Adrenal gland (tissue), 9 donors: ENCODE measurements at regions not wholly inside any gene's neighbourhood (a gene's known extent, or its start where the extent isn't known, plus 50 kb on each side); places are given as distances from the start of the nearest gene placed in this dataset.

Source experiments
- DNase-seq, 7 donors: peaks; one replicate each; pipeline ENCODE4 v3.0.0-alpha.2; 2019 to 2020
- H3K27ac ChIP-seq, 5 donors: fragments of 200-600 bp; sonication (generic) in 4 of 5; 1 replicate in 3 of 5; 2 replicates in 2 of 5; pipeline versions ENCODE4 v1.5.1 to v1.8.0; 2016 to 2020; ENCODE audit warnings: mild to moderate bottlenecking in 1 of 5
- H3K27me3 ChIP-seq: fragments of 200-600 bp; 2 replicates; pipeline ENCODE4 v1.8.0; 2021
- H3K36me3 ChIP-seq, 2 donors: fragments of 200-600 bp; replicated peaks in 1 of 2; 1 replicate in 1 of 2; 2 replicates in 1 of 2; pipeline versions ENCODE4 v1.5.1 to v1.8.0; 2018 to 2022
- H3K4me1 ChIP-seq, 2 donors: fragments of 200-600 bp; replicated peaks in 1 of 2; 1 replicate in 1 of 2; 2 replicates in 1 of 2; pipeline versions ENCODE4 v1.5.1 to v1.8.0; 2018 to 2021
- H3K4me3 ChIP-seq, 4 donors: fragments of 200-600 bp; sonication (generic) in 3 of 4; one replicate each; pipeline ENCODE4 v1.5.1; 2016 to 2018
- H3K9me3 ChIP-seq, 3 donors: fragments of 200-600 bp; sonication (generic) in 1 of 3; replicated peaks in 1 of 3; 1 replicate in 2 of 3; 2 replicates in 1 of 3; pipeline versions ENCODE4 v1.5.1 to v1.8.0; 2016 to 2021
- POLR2A ChIP-seq, 2 donors: fragments of 450-650 bp; IDR thresholded peaks; one replicate each; pipeline ENCODE4 v1.6.1; 2017; ENCODE audit warnings: antibody characterized with exemption in 2 of 2, mild to moderate bottlenecking in 2 of 2, moderate library complexity in 1 of 2
- WGBS, 4 donors: extraction: QIAGEN DNeasy Blood & Tissue Kit in 2 of 4; methylation state at CpG; one replicate each; pipeline versions ENCODE4 v1.1.5 to v1.1.7; 2013 to 2017; 5-methylcytosine and 5-hydroxymethylcytosine counted together
- intact Hi-C, 2 donors: fragments of 100-400 bp; cut with DNase I; formaldehyde crosslinking; loops; one replicate each; pipeline versions ENCODE4 v1.14.1 to v1.15.0; 2022 to 2023
- TF ChIP-seq, protein P1 (sequence below), 6 experiments: fragments of 450-650 bp in 4 of 6; fragments of 200-600 bp in 2 of 6; sonication (generic) in 1 of 6; IDR thresholded peaks; 1 replicate in 5 of 6; 2 replicates in 1 of 6; pipeline versions ENCODE4 v1.5.1 to v1.8.0; 2016 to 2021; ENCODE audit warnings: antibody characterized with exemption in 6 of 6, mild to moderate bottlenecking in 2 of 6, moderate library complexity in 1 of 6
- donor health status: healthy with polysubstance abuse.
- donor health status: Bipolar disorder and iron deficiency.
- donor health status: DM: yes; HTN: yes; CAD: no.
- donor health status: DM: no; HTN: no; CAD: no.
- donor health status: DM: no; HTN: no; CAD: no.

DNA sequence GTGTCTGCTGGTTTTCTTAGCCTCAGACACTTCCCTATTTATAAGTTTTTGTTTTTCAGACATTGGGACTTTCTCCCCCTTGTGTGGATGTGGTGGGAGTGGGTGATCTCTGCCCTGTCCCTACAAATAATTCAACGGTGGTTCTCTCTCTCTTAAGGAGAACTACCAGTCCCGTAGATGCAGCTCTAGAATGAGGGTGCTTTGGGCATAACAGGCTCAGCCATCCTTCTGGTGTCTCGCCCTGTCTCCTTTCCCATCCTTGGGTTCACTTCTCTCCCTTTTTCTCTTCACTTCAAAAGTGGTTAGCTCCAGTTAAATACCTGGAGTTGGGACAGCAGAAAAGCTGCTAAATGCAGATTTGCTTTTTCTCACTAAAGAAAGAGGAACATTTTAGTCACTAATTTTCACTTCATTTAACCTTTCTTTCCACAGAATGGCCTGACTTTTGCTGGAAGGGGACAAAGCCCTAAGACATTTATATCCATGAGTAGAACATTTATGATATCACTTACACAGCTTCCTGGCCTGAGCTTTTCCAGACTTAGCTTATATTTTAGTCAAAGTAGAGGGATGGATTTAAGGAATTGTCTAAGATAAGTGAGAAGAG is 121.2 kb upstream of the CXCR4 start:
- H3K9me3 ChIP-seq = no peaks in the 10 kb centered on the region
- peak overlapping the region; percentile 3 to 89 (median 68) for H3K27ac ChIP-seq
- no peaks in the 10 kb centered on the region for H3K36me3 ChIP-seq
- intact Hi-C loops = no loop called here
- no peak overlapping the region for H3K4me3 ChIP-seq
- DNase-seq = no peak
- 50 to 84% (median 61%) methylated on average over 3 of the region's 3 CpGs for WGBS, 4 donors
- H3K27me3 ChIP-seq = no peaks in the 10 kb centered on the region
- TF ChIP-seq POLR2A (IDR thresholded peaks at IDR 0.05) = no peak
- TF ChIP-seq, protein P1, sequence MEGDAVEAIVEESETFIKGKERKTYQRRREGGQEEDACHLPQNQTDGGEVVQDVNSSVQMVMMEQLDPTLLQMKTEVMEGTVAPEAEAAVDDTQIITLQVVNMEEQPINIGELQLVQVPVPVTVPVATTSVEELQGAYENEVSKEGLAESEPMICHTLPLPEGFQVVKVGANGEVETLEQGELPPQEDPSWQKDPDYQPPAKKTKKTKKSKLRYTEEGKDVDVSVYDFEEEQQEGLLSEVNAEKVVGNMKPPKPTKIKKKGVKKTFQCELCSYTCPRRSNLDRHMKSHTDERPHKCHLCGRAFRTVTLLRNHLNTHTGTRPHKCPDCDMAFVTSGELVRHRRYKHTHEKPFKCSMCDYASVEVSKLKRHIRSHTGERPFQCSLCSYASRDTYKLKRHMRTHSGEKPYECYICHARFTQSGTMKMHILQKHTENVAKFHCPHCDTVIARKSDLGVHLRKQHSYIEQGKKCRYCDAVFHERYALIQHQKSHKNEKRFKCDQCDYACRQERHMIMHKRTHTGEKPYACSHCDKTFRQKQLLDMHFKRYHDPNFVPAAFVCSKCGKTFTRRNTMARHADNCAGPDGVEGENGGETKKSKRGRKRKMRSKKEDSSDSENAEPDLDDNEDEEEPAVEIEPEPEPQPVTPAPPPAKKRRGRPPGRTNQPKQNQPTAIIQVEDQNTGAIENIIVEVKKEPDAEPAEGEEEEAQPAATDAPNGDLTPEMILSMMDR (IDR thresholded peaks at IDR 0.05) = no peak
- H3K4me1 ChIP-seq = peaks cover 18 to 44% of the 10 kb centered on the region in 2 donors

DNA sequence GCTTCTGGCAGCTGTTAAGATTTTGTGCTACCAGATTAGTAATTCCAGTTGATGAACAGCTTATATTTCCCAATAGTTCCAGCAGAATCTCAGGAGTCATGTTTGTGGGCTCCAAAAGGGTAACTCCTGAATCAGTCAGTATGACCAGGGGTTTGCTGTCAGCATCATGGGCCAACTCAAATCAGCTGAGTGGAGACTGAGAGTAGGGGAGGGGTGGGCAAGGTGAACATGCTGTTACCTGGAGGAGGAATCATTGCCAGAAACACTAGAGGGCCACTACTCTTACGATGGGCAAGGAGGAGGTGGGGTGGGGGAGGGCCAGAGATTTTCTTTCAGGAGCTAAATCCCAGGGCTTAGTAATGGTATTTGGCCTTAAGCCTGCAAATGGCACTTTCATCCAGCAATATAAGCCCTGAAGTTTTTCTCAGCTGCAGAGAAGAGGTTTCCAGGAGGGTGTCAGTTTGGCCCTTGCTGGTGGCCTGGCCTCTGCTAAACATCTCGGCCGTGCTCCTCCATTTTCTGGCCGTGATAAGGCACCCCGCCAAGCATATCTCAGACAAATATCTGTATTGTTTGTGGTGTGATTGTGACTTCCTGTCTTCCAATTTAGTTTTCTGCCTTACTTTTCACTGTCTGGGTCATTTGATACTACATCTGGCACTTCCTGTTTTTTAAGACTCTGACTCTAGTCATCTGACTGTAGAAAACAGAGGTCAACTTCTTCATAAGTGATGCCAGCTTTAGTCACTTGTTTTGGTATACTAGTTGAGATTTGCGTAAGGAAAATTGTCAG is 120.5 kb upstream of the CXCR4 start:
- WGBS, 4 donors = 44 to 63% (median 45%) methylated on average over 4 to 6 of the region's 6 CpGs
- Histone ChIP-seq H3K9me3 (no peaks in the 10 kb centered on the region), H3K36me3 (no peaks in the 10 kb centered on the region), H3K4me3 (no peak overlapping the region), H3K4me1 (peaks cover 13 to 38% of the 10 kb centered on the region in 2 donors), H3K27me3 (no peaks in the 10 kb centered on the region), H3K27ac (peak overlapping the region; percentile 3 to 89 (median 68))
- peak in 2 of 7 donors; percentile 42 to 47 for DNase-seq
- intact Hi-C loops = no loop called here
- TF ChIP-seq, protein P1 (IDR thresholded peaks at IDR 0.05) = no peak
- no peak for TF ChIP-seq POLR2A (IDR thresholded peaks at IDR 0.05)

DNA sequence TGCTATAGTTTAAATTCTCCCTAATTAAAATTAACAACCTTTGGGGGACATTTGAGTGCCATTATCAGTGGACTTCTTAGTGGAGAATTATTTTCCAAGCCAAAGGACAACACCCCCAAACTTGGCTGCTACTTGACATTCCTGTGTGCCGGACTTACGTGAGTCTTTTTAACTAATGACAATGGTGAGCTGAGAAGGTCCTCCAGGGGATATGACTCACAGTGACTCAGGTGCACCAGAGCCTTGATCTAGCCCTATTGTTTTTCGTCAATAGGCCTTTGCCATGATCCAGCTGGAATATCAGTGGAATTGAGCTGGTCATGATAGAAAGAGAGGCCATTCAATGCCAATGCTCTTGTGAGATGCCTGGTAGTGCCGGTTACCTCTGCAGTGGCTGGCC is 118.1 kb upstream of the CXCR4 start:
- H3K4me3 ChIP-seq = no peak overlapping the region
- H3K27me3 ChIP-seq = no peaks in the 10 kb centered on the region
- 18 to 38% (median 34%) methylated on average over 3 to 4 of the region's 4 CpGs for WGBS, 4 donors
- no peaks in the 10 kb centered on the region for H3K9me3 ChIP-seq
- no peaks in the 10 kb centered on the region for H3K36me3 ChIP-seq
- peaks cover 18 to 45% of the 10 kb centered on the region in 2 donors for H3K4me1 ChIP-seq
- H3K27ac ChIP-seq = peak overlapping the region in 4 of 5 donors; percentile 6 to 79 (median 58)
- TF ChIP-seq POLR2A (IDR thresholded peaks at IDR 0.05) = no peak
- TF ChIP-seq, protein P1 (IDR thresholded peaks at IDR 0.05) = no peak
- intact Hi-C loops = no loop called here
- DNase-seq = peak; percentile 48 to 77 (median 68)

DNA sequence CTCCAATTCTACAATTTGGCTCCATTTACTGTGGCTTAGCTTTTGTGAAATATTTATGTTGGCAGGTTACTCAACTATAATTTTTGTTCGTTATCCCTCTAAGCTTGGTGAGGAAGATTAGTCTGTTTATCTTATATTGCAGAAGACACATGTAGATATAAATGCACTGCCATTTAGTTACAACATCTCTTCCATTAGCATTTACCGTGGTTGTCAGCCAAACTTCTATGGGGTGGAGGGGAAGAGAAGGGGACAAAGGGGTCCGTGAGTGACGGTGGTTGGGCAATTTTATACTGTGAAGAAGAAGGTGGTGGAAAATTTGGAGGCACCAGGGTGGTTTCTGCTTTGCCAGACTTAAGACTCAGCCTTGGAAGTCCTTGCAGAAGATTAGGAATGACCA is 117.6 kb upstream of the CXCR4 start:
- H3K27me3 ChIP-seq = no peaks in the 10 kb centered on the region
- H3K4me3 ChIP-seq = no peak overlapping the region
- no peak for DNase-seq
- no peak for TF ChIP-seq POLR2A (IDR thresholded peaks at IDR 0.05)
- TF ChIP-seq, protein P1 (IDR thresholded peaks at IDR 0.05) = no peak
- H3K4me1 ChIP-seq = peaks cover 18 to 45% of the 10 kb centered on the region in 2 donors
- WGBS, 4 donors = 46 to 58% (median 52%) methylated on average over 4 of the region's 4 CpGs
- H3K36me3 ChIP-seq = no peaks in the 10 kb centered on the region
- intact Hi-C loops = no loop called here
- H3K9me3 ChIP-seq = no peaks in the 10 kb centered on the region
- H3K27ac ChIP-seq = peak overlapping the region in 3 of 5 donors; percentile 6 to 79 (median 73)
